ENCODE measurements at regions not wholly inside any gene's neighbourhood (a gene's known extent, or its start where the extent isn't known, plus 50 kb on each side); places are given as distances from the start of the nearest gene placed in this dataset.

DNA sequence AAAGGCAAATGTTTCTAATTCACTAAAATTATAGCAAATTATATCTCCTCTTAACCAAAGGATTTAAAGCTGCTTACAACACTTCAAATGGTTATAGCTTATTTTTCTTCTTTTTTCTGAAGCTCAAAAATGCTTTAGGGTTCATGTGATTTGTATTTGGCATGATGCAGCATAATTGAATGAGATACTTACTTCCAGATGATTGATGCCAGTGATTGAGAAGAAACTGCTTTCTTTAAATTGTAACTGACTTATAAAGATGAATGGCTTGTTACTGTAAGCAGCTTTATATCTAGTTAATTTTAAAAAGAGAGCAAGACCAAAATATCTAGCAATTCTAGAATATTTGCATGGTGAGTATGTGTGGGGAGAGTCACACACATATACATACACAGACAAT is 270.7 kb upstream of the THRB start (continued):
- TF ChIP-seq, protein P1, sequence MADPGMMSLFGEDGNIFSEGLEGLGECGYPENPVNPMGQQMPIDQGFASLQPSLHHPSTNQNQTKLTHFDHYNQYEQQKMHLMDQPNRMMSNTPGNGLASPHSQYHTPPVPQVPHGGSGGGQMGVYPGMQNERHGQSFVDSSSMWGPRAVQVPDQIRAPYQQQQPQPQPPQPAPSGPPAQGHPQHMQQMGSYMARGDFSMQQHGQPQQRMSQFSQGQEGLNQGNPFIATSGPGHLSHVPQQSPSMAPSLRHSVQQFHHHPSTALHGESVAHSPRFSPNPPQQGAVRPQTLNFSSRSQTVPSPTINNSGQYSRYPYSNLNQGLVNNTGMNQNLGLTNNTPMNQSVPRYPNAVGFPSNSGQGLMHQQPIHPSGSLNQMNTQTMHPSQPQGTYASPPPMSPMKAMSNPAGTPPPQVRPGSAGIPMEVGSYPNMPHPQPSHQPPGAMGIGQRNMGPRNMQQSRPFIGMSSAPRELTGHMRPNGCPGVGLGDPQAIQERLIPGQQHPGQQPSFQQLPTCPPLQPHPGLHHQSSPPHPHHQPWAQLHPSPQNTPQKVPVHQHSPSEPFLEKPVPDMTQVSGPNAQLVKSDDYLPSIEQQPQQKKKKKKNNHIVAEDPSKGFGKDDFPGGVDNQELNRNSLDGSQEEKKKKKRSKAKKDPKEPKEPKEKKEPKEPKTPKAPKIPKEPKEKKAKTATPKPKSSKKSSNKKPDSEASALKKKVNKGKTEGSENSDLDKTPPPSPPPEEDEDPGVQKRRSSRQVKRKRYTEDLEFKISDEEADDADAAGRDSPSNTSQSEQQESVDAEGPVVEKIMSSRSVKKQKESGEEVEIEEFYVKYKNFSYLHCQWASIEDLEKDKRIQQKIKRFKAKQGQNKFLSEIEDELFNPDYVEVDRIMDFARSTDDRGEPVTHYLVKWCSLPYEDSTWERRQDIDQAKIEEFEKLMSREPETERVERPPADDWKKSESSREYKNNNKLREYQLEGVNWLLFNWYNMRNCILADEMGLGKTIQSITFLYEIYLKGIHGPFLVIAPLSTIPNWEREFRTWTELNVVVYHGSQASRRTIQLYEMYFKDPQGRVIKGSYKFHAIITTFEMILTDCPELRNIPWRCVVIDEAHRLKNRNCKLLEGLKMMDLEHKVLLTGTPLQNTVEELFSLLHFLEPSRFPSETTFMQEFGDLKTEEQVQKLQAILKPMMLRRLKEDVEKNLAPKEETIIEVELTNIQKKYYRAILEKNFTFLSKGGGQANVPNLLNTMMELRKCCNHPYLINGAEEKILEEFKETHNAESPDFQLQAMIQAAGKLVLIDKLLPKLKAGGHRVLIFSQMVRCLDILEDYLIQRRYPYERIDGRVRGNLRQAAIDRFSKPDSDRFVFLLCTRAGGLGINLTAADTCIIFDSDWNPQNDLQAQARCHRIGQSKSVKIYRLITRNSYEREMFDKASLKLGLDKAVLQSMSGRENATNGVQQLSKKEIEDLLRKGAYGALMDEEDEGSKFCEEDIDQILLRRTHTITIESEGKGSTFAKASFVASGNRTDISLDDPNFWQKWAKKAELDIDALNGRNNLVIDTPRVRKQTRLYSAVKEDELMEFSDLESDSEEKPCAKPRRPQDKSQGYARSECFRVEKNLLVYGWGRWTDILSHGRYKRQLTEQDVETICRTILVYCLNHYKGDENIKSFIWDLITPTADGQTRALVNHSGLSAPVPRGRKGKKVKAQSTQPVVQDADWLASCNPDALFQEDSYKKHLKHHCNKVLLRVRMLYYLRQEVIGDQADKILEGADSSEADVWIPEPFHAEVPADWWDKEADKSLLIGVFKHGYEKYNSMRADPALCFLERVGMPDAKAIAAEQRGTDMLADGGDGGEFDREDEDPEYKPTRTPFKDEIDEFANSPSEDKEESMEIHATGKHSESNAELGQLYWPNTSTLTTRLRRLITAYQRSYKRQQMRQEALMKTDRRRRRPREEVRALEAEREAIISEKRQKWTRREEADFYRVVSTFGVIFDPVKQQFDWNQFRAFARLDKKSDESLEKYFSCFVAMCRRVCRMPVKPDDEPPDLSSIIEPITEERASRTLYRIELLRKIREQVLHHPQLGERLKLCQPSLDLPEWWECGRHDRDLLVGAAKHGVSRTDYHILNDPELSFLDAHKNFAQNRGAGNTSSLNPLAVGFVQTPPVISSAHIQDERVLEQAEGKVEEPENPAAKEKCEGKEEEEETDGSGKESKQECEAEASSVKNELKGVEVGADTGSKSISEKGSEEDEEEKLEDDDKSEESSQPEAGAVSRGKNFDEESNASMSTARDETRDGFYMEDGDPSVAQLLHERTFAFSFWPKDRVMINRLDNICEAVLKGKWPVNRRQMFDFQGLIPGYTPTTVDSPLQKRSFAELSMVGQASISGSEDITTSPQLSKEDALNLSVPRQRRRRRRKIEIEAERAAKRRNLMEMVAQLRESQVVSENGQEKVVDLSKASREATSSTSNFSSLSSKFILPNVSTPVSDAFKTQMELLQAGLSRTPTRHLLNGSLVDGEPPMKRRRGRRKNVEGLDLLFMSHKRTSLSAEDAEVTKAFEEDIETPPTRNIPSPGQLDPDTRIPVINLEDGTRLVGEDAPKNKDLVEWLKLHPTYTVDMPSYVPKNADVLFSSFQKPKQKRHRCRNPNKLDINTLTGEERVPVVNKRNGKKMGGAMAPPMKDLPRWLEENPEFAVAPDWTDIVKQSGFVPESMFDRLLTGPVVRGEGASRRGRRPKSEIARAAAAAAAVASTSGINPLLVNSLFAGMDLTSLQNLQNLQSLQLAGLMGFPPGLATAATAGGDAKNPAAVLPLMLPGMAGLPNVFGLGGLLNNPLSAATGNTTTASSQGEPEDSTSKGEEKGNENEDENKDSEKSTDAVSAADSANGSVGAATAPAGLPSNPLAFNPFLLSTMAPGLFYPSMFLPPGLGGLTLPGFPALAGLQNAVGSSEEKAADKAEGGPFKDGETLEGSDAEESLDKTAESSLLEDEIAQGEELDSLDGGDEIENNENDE (IDR thresholded peaks at IDR 0.05; ENCODE audit: insufficient replicate concordance, low read length) = no peak
- TF ChIP-seq CHD1 (IDR thresholded peaks at IDR 0.05; ENCODE audit: low read depth, low read length) (no peak), RBBP5 (IDR thresholded peaks at IDR 0.05; ENCODE audit: borderline replicate concordance, low read depth, low read length) (no peak), EP300 (IDR thresholded peaks at IDR 0.05; ENCODE audit: borderline replicate concordance in 1 of 2, low read depth in 2 of 2, low read length in 2 of 2) (no peak), CREB1 (IDR thresholded peaks at IDR 0.05) (no peak), TCF12 (IDR thresholded peaks at IDR 0.05; ENCODE audit: low read depth, low read length) (no peak), SP2 (IDR thresholded peaks at IDR 0.05; ENCODE audit: low read length) (no peak), EZH2 (IDR thresholded peaks at IDR 0.05; ENCODE audit: low read depth, low read length, severe bottlenecking) (no peak), RFX5 (IDR thresholded peaks at IDR 0.05; ENCODE audit: borderline replicate concordance, low read depth, low read length) (no peak), CEBPB (IDR thresholded peaks at IDR 0.05; ENCODE audit: low read depth, low read length) (no peak), EGR1 (IDR thresholded peaks at IDR 0.05; ENCODE audit: borderline replicate concordance, low read depth, low read length) (no peak), SP4 (IDR thresholded peaks at IDR 0.05; ENCODE audit: low read length) (no peak), SRF (IDR thresholded peaks at IDR 0.05; ENCODE audit: low read depth, low read length) (no peak), ZNF274 (IDR thresholded peaks at IDR 0.05; ENCODE audit: borderline replicate concordance, extremely low read depth, low read length) (no peak)

All from H1 (cell line).